Astrocyte (in vitro differentiated cells and primary cell): ENCODE measurements at regions not wholly inside any gene's neighbourhood (a gene's known extent, or its start where the extent isn't known, plus 50 kb on each side); places are given as distances from the start of the nearest gene placed in this dataset.

ENCODE experiments used
- DNase-seq: peaks from one replicate; pipeline ENCODE4 v3.0.0-alpha.2; 2010; ENCODE audit warnings: low read depth
- FAIRE-seq: peaks from 2 replicates; lab custom pipeline; 2011; peaks lifted over from hg19 to GRCh38; lab: Jason Lieb, UNC
- H2AFZ ChIP-seq: 2 replicates; pipeline ENCODE4 v1.6.0; 2012; ENCODE audit warnings: low read depth, low read length, inconsistent platforms
- H3K27ac ChIP-seq: 2 replicates; pipeline ENCODE4 v1.5.1; 2011; ENCODE audit warnings: low read depth, low read length, inconsistent platforms
- H3K27me3 ChIP-seq: 2 replicates; pipeline ENCODE4 v1.6.0; 2011; ENCODE audit warnings: low read length, inconsistent platforms; ENCODE audit not compliant: insufficient read depth
- H3K36me3 ChIP-seq: 2 replicates; pipeline ENCODE4 v1.5.1; 2011; ENCODE audit warnings: low read length, inconsistent platforms; ENCODE audit not compliant: insufficient read depth
- H3K4me1 ChIP-seq: 2 replicates; pipeline ENCODE4 v1.5.1; 2011; ENCODE audit warnings: low read length, inconsistent platforms; ENCODE audit not compliant: insufficient read depth
- H3K4me2 ChIP-seq: 2 replicates; pipeline ENCODE4 v1.6.0; 2012; ENCODE audit warnings: low read length, inconsistent platforms
- H3K4me3 ChIP-seq: 2 replicates; pipeline ENCODE4 v1.5.1; 2011; ENCODE audit warnings: low read depth, mild to moderate bottlenecking, low read length, inconsistent platforms; ENCODE audit not compliant: insufficient read depth
- H3K79me2 ChIP-seq: 2 replicates; pipeline ENCODE4 v1.6.0; 2012; ENCODE audit warnings: mild to moderate bottlenecking, low read length, inconsistent platforms; ENCODE audit not compliant: insufficient read depth
- H3K9ac ChIP-seq: 2 replicates; pipeline ENCODE4 v1.6.0; 2012; ENCODE audit warnings: mild to moderate bottlenecking, low read length, inconsistent platforms
- H3K9me3 ChIP-seq: 2 replicates; pipeline ENCODE4 v1.5.1; 2012; ENCODE audit warnings: low read depth, mild to moderate bottlenecking, low read length, inconsistent platforms; ENCODE audit not compliant: insufficient read depth
- H4K20me1 ChIP-seq: 2 replicates; pipeline ENCODE4 v1.6.0; 2012; ENCODE audit warnings: low read length, inconsistent platforms; ENCODE audit not compliant: insufficient read depth
- H3K27ac Mint-ChIP-seq: one replicate; pipeline ENCODE4 v1.8.0; 2021; ENCODE audit warnings: mild to moderate bottlenecking, mixed read lengths; ENCODE audit not compliant: unreplicated experiment
- H3K27me3 Mint-ChIP-seq: one replicate; pipeline ENCODE4 v1.8.0; 2021; ENCODE audit warnings: low read depth, mixed read lengths; ENCODE audit not compliant: unreplicated experiment
- H3K36me3 Mint-ChIP-seq: one replicate; pipeline ENCODE4 v1.8.0; 2021; ENCODE audit warnings: low read depth, mixed read lengths; ENCODE audit not compliant: unreplicated experiment
- H3K4me1 Mint-ChIP-seq: one replicate; pipeline ENCODE4 v1.8.0; 2021; ENCODE audit warnings: low read depth, mixed read lengths; ENCODE audit not compliant: unreplicated experiment
- H3K4me3 Mint-ChIP-seq: one replicate; pipeline ENCODE4 v1.8.0; 2021; ENCODE audit warnings: mild to moderate bottlenecking, moderate library complexity, mixed read lengths; ENCODE audit not compliant: unreplicated experiment
- H3K9me3 Mint-ChIP-seq: one replicate; pipeline ENCODE4 v1.8.0; 2021; ENCODE audit warnings: mild to moderate bottlenecking, mixed read lengths; ENCODE audit not compliant: unreplicated experiment
- EZH2 ChIP-seq: IDR thresholded peaks from 2 replicates; pipeline ENCODE4 v1.6.1; 2012; ENCODE audit warnings: mild to moderate bottlenecking, low read length, inconsistent platforms; ENCODE audit not compliant: insufficient read depth
- TF ChIP-seq, protein P1 (sequence below): IDR thresholded peaks from 2 replicates; pipeline ENCODE4 v1.5.1; 2011; ENCODE audit warnings: low read depth, mild to moderate bottlenecking, inconsistent platforms, low read length, moderate library complexity; ENCODE audit not compliant: insufficient read depth

GRCh38 chr10:118940386-118940785 is 89.1 kb upstream of the NANOS1 start:
- Histone ChIP-seq H3K9ac (no peak overlapping the region), H3K36me3 (no peaks in the 10 kb centered on the region), H3K4me2 (no peak overlapping the region), H3K27ac (no peak overlapping the region), H3K27me3 (no peaks in the 10 kb centered on the region), H3K9me3 (no peaks in the 10 kb centered on the region), H3K4me1 (no peaks in the 10 kb centered on the region), H3K79me2 (no peaks in the 10 kb centered on the region), H4K20me1 (no peaks in the 10 kb centered on the region), H2AFZ (no peak overlapping the region), H3K4me3 (no peak overlapping the region)
- no peak for FAIRE-seq
- no peak for TF ChIP-seq EZH2
- TF ChIP-seq, protein P1, sequence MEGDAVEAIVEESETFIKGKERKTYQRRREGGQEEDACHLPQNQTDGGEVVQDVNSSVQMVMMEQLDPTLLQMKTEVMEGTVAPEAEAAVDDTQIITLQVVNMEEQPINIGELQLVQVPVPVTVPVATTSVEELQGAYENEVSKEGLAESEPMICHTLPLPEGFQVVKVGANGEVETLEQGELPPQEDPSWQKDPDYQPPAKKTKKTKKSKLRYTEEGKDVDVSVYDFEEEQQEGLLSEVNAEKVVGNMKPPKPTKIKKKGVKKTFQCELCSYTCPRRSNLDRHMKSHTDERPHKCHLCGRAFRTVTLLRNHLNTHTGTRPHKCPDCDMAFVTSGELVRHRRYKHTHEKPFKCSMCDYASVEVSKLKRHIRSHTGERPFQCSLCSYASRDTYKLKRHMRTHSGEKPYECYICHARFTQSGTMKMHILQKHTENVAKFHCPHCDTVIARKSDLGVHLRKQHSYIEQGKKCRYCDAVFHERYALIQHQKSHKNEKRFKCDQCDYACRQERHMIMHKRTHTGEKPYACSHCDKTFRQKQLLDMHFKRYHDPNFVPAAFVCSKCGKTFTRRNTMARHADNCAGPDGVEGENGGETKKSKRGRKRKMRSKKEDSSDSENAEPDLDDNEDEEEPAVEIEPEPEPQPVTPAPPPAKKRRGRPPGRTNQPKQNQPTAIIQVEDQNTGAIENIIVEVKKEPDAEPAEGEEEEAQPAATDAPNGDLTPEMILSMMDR: no peak
- Mint-ChIP-seq H3K4me3 (no peak overlapping the region), H3K36me3 (no peaks in the 10 kb centered on the region), H3K4me1 (peaks cover 8% of the 10 kb centered on the region), H3K27me3 (no peaks in the 10 kb centered on the region), H3K9me3 (no peaks in the 10 kb centered on the region), H3K27ac (no peak overlapping the region)
- peak; percentile 6 for DNase-seq

- H3K4me2 ChIP-seq: no peak overlapping the region
- no peak overlapping the region for H3K27ac ChIP-seq
- Mint-ChIP-seq H3K27ac (no peak overlapping the region), H3K9me3 (peaks cover 2% of the 10 kb centered on the region), H3K36me3 (no peaks in the 10 kb centered on the region), H3K27me3 (no peaks in the 10 kb centered on the region), H3K4me1 (peaks cover 8% of the 10 kb centered on the region), H3K4me3 (no peak overlapping the region)
- no peak overlapping the region for H3K9ac ChIP-seq
- no peak for TF ChIP-seq EZH2
- TF ChIP-seq, protein P1: no peak
- H2AFZ ChIP-seq: no peak overlapping the region
- no peaks in the 10 kb centered on the region for H4K20me1 ChIP-seq
- FAIRE-seq (no peak), DNase-seq (no peak)
- no peaks in the 10 kb centered on the region for H3K27me3 ChIP-seq
- H3K79me2 ChIP-seq: no peaks in the 10 kb centered on the region
- no peak overlapping the region for H3K4me3 ChIP-seq
- H3K4me1 ChIP-seq: no peaks in the 10 kb centered on the region
- no peaks in the 10 kb centered on the region for H3K9me3 ChIP-seq
- H3K36me3 ChIP-seq: no peaks in the 10 kb centered on the region
Observed at GRCh38 chr10:118943253-118943652, 86.3 kb upstream of the NANOS1 start.

DNA sequence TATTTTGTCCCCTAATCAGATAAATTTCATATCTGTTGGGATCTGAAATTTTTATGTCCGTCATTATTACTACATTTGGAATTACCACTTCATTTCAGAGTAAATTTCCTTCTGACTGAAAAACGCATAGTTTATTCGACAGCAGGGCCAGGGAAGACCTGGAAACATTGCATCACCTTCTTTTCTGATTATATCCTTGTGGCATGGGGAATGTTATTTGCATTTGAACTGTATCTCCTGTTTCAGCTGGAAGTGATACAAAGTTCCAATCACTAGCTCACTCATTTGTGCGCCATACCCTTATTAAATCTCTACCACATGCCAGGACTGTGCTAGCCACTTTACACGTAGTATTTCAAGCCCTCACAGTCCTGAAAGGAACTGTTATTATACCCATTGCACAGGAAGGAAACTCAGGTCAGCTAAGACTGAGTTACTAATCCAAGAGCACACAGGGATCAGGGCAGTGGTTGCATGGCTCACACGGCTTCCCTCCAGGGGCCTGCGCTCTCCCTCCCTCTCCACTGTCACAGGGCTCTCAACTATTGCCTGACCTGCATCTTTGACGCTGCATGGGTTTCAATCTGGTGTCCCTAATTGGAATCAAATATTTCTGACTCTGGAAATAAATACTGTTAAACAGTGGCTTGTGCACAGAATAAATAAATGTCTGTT is 84.4 kb upstream of the NANOS1 start:
- Histone ChIP-seq H3K4me2 (no peak overlapping the region), H2AFZ (peak overlapping the region; percentile 19), H3K36me3 (no peaks in the 10 kb centered on the region), H3K27me3 (no peaks in the 10 kb centered on the region), H3K79me2 (no peaks in the 10 kb centered on the region), H4K20me1 (no peaks in the 10 kb centered on the region), H3K9ac (no peak overlapping the region), H3K4me1 (peaks cover 6% of the 10 kb centered on the region), H3K4me3 (no peak overlapping the region), H3K9me3 (no peaks in the 10 kb centered on the region), H3K27ac (no peak overlapping the region)
- Mint-ChIP-seq H3K4me1 (peaks cover 9% of the 10 kb centered on the region), H3K4me3 (no peak overlapping the region), H3K27ac (no peak overlapping the region), H3K36me3 (no peaks in the 10 kb centered on the region), H3K9me3 (peaks cover 2% of the 10 kb centered on the region), H3K27me3 (no peaks in the 10 kb centered on the region)
- DNase-seq (no peak), FAIRE-seq (no peak)
- no peak for TF ChIP-seq EZH2
